Endothelial cell of umbilical vein (primary cell): ENCODE measurements at regions not wholly inside any gene's neighbourhood (a gene's known extent, or its start where the extent isn't known, plus 50 kb on each side); places are given as distances from the start of the nearest gene placed in this dataset.

Experiments used
- BruUV-seq: library from RNA; stranded (reverse); fragments of 400-500 nt; replicated peaks from 2 replicates; lab custom pipeline; 2021; lab: Mats Ljungman, UMichigan
- CTCF ChIA-PET: fragments of 300-600, 350-600 bp; sonication (Branson Sonifier 250); formaldehyde crosslinking; loops from one replicate; lab custom pipeline; 2021; ENCODE audit warnings: antibody characterized with exemption, inconsistent platforms; lab: Charles Lee
- POLR2A ChIA-PET: fragments of 300-600, 350-600 bp; sonication (Branson Sonifier 250); formaldehyde crosslinking; loops from one replicate; lab custom pipeline; 2021; ENCODE audit warnings: antibody characterized with exemption, inconsistent platforms; lab: Charles Lee
- DNase-seq: peaks from one replicate; pipeline ENCODE4 v3.0.0-alpha.2; 2011; ENCODE audit warnings: low read depth, low spot score
- FAIRE-seq: peaks from 2 replicates; lab custom pipeline; 2011; peaks lifted over from hg19 to GRCh38; lab: Jason Lieb, UNC
- H2AFZ ChIP-seq: 2 replicates; pipeline ENCODE4 v1.6.0; 2012; ENCODE audit warnings: low read depth, low read length, control low read depth, inconsistent platforms
- H3K27ac ChIP-seq: 2 replicates; pipeline ENCODE4 v1.5.1; 2011; ENCODE audit warnings: low read depth, mild to moderate bottlenecking, control low read depth, low read length, moderate library complexity; ENCODE audit not compliant: insufficient read depth
- H3K27me3 ChIP-seq, 2 experiments: 2 replicates each; pipeline versions ENCODE4 v1.6.0 to v1.6.1; 2011; ENCODE audit warnings: low read length in 2 of 2, mixed read lengths in 1 of 2; ENCODE audit not compliant: control insufficient read depth in 2 of 2, insufficient read depth in 2 of 2
- H3K36me3 ChIP-seq, 2 experiments: 2 replicates in 1 of 2; 3 replicates in 1 of 2; pipeline ENCODE4 v1.5.1; 2011; ENCODE audit warnings: low read length in 2 of 2, mild to moderate bottlenecking in 1 of 2, moderate library complexity in 1 of 2; ENCODE audit not compliant: control insufficient read depth in 2 of 2, insufficient read depth in 2 of 2; ENCODE audit errors: extremely low read depth in 1 of 2
- H3K4me1 ChIP-seq: 3 replicates; pipeline ENCODE4 v1.5.1; 2011; ENCODE audit warnings: mild to moderate bottlenecking, low read length; ENCODE audit not compliant: control insufficient read depth, insufficient read depth; ENCODE audit errors: extremely low read depth
- H3K4me2 ChIP-seq: 2 replicates; pipeline ENCODE4 v1.6.1; 2011; ENCODE audit warnings: low read length, control low read depth, mixed read lengths; ENCODE audit not compliant: insufficient read depth
- H3K4me3 ChIP-seq, 3 experiments: fragments of 200-600 bp in 1 of 3; sonication (generic), shearing (Covaris generic) in 1 of 3; replicated peaks in 1 of 3; 2 replicates each; pipeline ENCODE4 v1.5.1; 2011 to 2016; ENCODE audit warnings: control low read depth in 3 of 3, low read length in 3 of 3, mild to moderate bottlenecking in 2 of 3, inconsistent platforms in 1 of 3, low read depth in 1 of 3, moderate library complexity in 1 of 3; ENCODE audit not compliant: insufficient read depth in 1 of 3
- H3K79me2 ChIP-seq: 2 replicates; pipeline ENCODE4 v1.6.0; 2012; ENCODE audit warnings: low read length, inconsistent platforms; ENCODE audit not compliant: control insufficient read depth, insufficient read depth
- H3K9ac ChIP-seq: replicated peaks from 2 replicates; pipeline ENCODE3; 2011; ENCODE audit warnings: low read length, control low read depth; ENCODE audit not compliant: insufficient read depth; ENCODE audit errors: extremely low read depth
- H3K9me1 ChIP-seq: replicated peaks from 3 replicates; pipeline ENCODE4 v1.6.0; 2011; ENCODE audit warnings: mild to moderate bottlenecking, low read length; ENCODE audit not compliant: control insufficient read depth, insufficient read depth; ENCODE audit errors: extremely low read depth
- H3K9me3 ChIP-seq: replicated peaks from 2 replicates; pipeline ENCODE4 v1.5.1; 2012; ENCODE audit warnings: low read length, inconsistent platforms; ENCODE audit not compliant: control insufficient read depth, insufficient read depth
- H4K20me1 ChIP-seq: replicated peaks from 2 replicates; pipeline ENCODE3; 2011; ENCODE audit warnings: mild to moderate bottlenecking, low read length; ENCODE audit not compliant: control insufficient read depth, insufficient read depth; ENCODE audit errors: extremely low read depth
- CTCF ChIP-seq, 2 donors: IDR thresholded peaks; 1 replicate in 1 of 2; 2 replicates in 1 of 2; pipeline ENCODE4 v1.5.1; 2011; ENCODE audit warnings: low read length in 2 of 2, mild to moderate bottlenecking in 2 of 2, moderate library complexity in 2 of 2, control low read depth in 1 of 2, inconsistent platforms in 1 of 2, low read depth in 1 of 2; ENCODE audit not compliant: insufficient read depth in 1 of 2; ENCODE audit errors: extremely low read depth in 1 of 2
- EZH2 ChIP-seq: IDR thresholded peaks from 2 replicates; pipeline ENCODE4 v1.6.1; 2012; ENCODE audit warnings: borderline replicate concordance, low read depth, mild to moderate bottlenecking, moderate library complexity, low read length, inconsistent platforms; ENCODE audit not compliant: severe bottlenecking
- FOS ChIP-seq: IDR thresholded peaks from 2 replicates; pipeline ENCODE4 v1.6.1; 2011; ENCODE audit warnings: mild to moderate bottlenecking, low read length, moderate library complexity, borderline replicate concordance; ENCODE audit not compliant: insufficient read depth
- GATA2 ChIP-seq: IDR thresholded peaks from 2 replicates; pipeline ENCODE4 v1.7.0; 2011; ENCODE audit warnings: low read depth, mild to moderate bottlenecking, moderate library complexity, mixed read lengths, low read length; ENCODE audit not compliant: insufficient read length, insufficient read depth
- JUN ChIP-seq: IDR thresholded peaks from 2 replicates; pipeline ENCODE4 v1.6.1; 2011; ENCODE audit warnings: borderline replicate concordance, low read depth; ENCODE audit not compliant: insufficient read length, insufficient read depth
- MYC ChIP-seq: IDR thresholded peaks from one replicate; pipeline ENCODE4 v1.6.1; 2011; ENCODE audit warnings: mild to moderate bottlenecking, low read depth, low read length
- POLR2A ChIP-seq: IDR thresholded peaks from 2 replicates; pipeline ENCODE4 v1.6.1; 2012; ENCODE audit warnings: low read depth, mild to moderate bottlenecking, control low read depth, low read length
- POLR2AphosphoS5 ChIP-seq: IDR thresholded peaks from 2 replicates; pipeline ENCODE4 v1.6.1; 2012; ENCODE audit warnings: low read depth, mild to moderate bottlenecking, control low read depth, low read length, moderate library complexity; ENCODE audit not compliant: insufficient read depth
- dilution Hi-C: fragments of 300-500 bp; cut with MboI; formaldehyde crosslinking; loops from one replicate; pipeline ENCODE4 v1.15.0; 2019; ENCODE audit warnings: low sequenced_read_pairs; ENCODE audit not compliant: extremely low pct_ligation_motif_present
- intact Hi-C: fragments of 100-400 bp; cut with micrococcal nuclease; formaldehyde crosslinking; loops from one replicate; pipeline ENCODE4 v1.10.0; 2022
- TF ChIP-seq, protein P1 (sequence below): IDR thresholded peaks from 2 replicates; pipeline ENCODE4 v1.6.1; 2011; ENCODE audit not compliant: insufficient read depth, insufficient read length

DNA sequence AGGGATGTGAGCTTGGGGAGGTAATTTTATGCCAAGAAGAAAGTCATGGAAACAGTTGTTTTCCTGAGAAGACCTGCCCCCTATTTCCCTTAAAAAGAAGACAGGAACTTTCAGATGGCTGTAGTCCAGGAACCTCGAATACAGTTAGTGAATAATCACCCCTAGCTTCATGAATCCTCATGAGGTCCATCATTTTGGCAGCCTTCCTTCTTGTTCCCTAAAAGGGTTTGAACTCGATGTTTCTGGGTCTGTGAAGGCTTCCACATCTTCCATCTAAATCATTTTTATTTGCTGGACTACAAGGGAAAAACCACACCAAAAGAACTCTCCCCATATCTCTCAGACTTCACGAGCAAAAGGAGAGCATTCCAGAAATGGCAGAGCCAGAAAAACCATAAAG, 290.8 kb downstream of the SLC4A3 start:
- POLR2A ChIA-PET: no interaction called here
- dilution Hi-C loops: no loop called here
- no peak for FAIRE-seq
- no peak for DNase-seq
- Histone ChIP-seq H2AFZ (no peak overlapping the region), H3K4me2 (no peak overlapping the region), H3K36me3 (no peaks in the 10 kb centered on the region), H3K27me3 (no peaks in the 10 kb centered on the region), H3K9me1 (no peaks in the 10 kb centered on the region), H4K20me1 (no peaks in the 10 kb centered on the region), H3K4me1 (no peaks in the 10 kb centered on the region), H3K9ac (no peak overlapping the region), H3K9me3 (peaks cover 2% of the 10 kb centered on the region), H3K27ac (no peak overlapping the region), H3K4me3 (no peak overlapping the region), H3K79me2 (no peaks in the 10 kb centered on the region)
- TF ChIP-seq CTCF (IDR thresholded peaks at IDR 0.05; ENCODE audit: extremely low read depth in 1 of 2, insufficient read depth in 1 of 2, low read depth in 1 of 2, low read length in 2 of 2) (no peak), GATA2 (no peak), POLR2A (no peak), MYC (no peak), POLR2AphosphoS5 (no peak), FOS (no peak), JUN (no peak), EZH2 (no peak)
- TF ChIP-seq, protein P1, sequence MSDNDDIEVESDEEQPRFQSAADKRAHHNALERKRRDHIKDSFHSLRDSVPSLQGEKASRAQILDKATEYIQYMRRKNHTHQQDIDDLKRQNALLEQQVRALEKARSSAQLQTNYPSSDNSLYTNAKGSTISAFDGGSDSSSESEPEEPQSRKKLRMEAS: no peak
- no TSS peak for BruUV-seq
- intact Hi-C loops: no loop called here
- CTCF ChIA-PET: no interaction called here
